WTC11 (cell line): ENCODE measurements at regions not wholly inside any gene's neighbourhood (a gene's known extent, or its start where the extent isn't known, plus 50 kb on each side); places are given as distances from the start of the nearest gene placed in this dataset.
"Not testable (repeated sequence)": the region's sequence is repeated elsewhere in the genome, so short reads cannot be mapped to it uniquely, and the experiment has no call there.

Source experiments
- ATAC-seq: fragments of 200-7000 bp; cut with Tn5 transposase; 2 replicates; pipeline ENCODE4 v1.10.0; 2021; ENCODE audit warnings: mild to moderate bottlenecking, moderate library complexity
- CTCF ChIA-PET: fragments of 300-600 bp; sonication (Branson Sonifier 250); formaldehyde crosslinking; loops from one replicate; lab custom pipeline; 2021; ENCODE audit warnings: antibody characterized with exemption; lab: Charles Lee
- POLR2A ChIA-PET: fragments of 350-600 bp; sonication (Branson Sonifier 250); formaldehyde crosslinking; loops from one replicate; lab custom pipeline; 2021; ENCODE audit warnings: antibody characterized with exemption; lab: Charles Lee
- DNase-seq: peaks from one replicate; pipeline ENCODE4 v3.0.0; 2021; ENCODE audit warnings: low spot score
- H3K27ac Mint-ChIP-seq: 2 replicates; pipeline ENCODE4 v1.8.0; 2021; ENCODE audit warnings: mixed read lengths
- H3K27me3 Mint-ChIP-seq: 2 replicates; pipeline ENCODE4 v1.8.0; 2021; ENCODE audit warnings: low read depth, mild to moderate bottlenecking, moderate library complexity, mixed read lengths
- H3K36me3 Mint-ChIP-seq: 2 replicates; pipeline ENCODE4 v1.8.0; 2021; ENCODE audit warnings: mixed read lengths
- H3K4me1 Mint-ChIP-seq: 2 replicates; pipeline ENCODE4 v1.8.0; 2022; ENCODE audit warnings: mixed read lengths
- H3K4me3 Mint-ChIP-seq: 2 replicates; pipeline ENCODE4 v1.8.0; 2021; ENCODE audit warnings: mild to moderate bottlenecking, moderate library complexity, mixed read lengths
- H3K9me3 Mint-ChIP-seq: 2 replicates; pipeline ENCODE4 v1.8.0; 2021; ENCODE audit warnings: mixed read lengths
- ATF3 ChIP-seq: sonication (generic); formaldehyde crosslinking; conservative IDR thresholded peaks from 2 replicates; pipeline ENCODE4 v1.8.1; 2022; ENCODE audit warnings: mild to moderate bottlenecking, missing genetic modification reagents
- CBFB ChIP-seq: sonication (generic); formaldehyde crosslinking; IDR thresholded peaks from 2 replicates; pipeline ENCODE4 v1.8.1; 2022; ENCODE audit warnings: mild to moderate bottlenecking, low read depth, missing genetic modification reagents
- CDX4 ChIP-seq: fragments of 250-450 bp; sonication (Bioruptor Pico); IDR thresholded peaks from 2 replicates; pipeline ENCODE4 v1.9.0; 2021; ENCODE audit warnings: moderate library complexity, mild to moderate bottlenecking, inconsistent platforms, borderline replicate concordance
- CREB1 ChIP-seq: sonication (generic); formaldehyde crosslinking; IDR thresholded peaks from 2 replicates; pipeline ENCODE4 v1.8.0; 2023; ENCODE audit warnings: mild to moderate bottlenecking, missing genetic modification reagents
- E2F5 ChIP-seq: sonication (generic); formaldehyde crosslinking; IDR thresholded peaks from 2 replicates; pipeline ENCODE4 v1.8.1; 2022; ENCODE audit warnings: mild to moderate bottlenecking, moderate library complexity, missing genetic modification reagents
- ELF4 ChIP-seq: sonication (generic); formaldehyde crosslinking; IDR thresholded peaks from 2 replicates; pipeline ENCODE4 v1.8.1; 2022; ENCODE audit warnings: low read depth, mild to moderate bottlenecking, moderate library complexity, missing genetic modification reagents
- FOXJ3 ChIP-seq: sonication (generic); formaldehyde crosslinking; IDR thresholded peaks from 2 replicates; pipeline ENCODE4 v1.9.0; 2021; ENCODE audit warnings: missing genetic modification reagents, mild to moderate bottlenecking, borderline replicate concordance
- FOXK1 ChIP-seq: sonication (generic); formaldehyde crosslinking; IDR thresholded peaks from 2 replicates; pipeline ENCODE4 v1.8.0; 2022; ENCODE audit warnings: mild to moderate bottlenecking, moderate library complexity, missing genetic modification reagents
- JUN ChIP-seq: sonication (generic); formaldehyde crosslinking; IDR thresholded peaks from 2 replicates; pipeline ENCODE4 v1.8.0; 2023; ENCODE audit warnings: mild to moderate bottlenecking, missing genetic modification reagents
- NFATC4 ChIP-seq: fragments of 250-450 bp; sonication (Bioruptor Pico); IDR thresholded peaks from 2 replicates; pipeline ENCODE4 v1.9.0; 2021; ENCODE audit warnings: mild to moderate bottlenecking
- NFE2L1 ChIP-seq: sonication (generic); formaldehyde crosslinking; IDR thresholded peaks from 2 replicates; pipeline ENCODE4 v1.8.1; 2023; ENCODE audit warnings: missing genetic modification reagents
- OVOL2 ChIP-seq: fragments of 250-450 bp; sonication (Bioruptor Pico); IDR thresholded peaks from 2 replicates; pipeline ENCODE4 v1.9.0; 2021; ENCODE audit warnings: mild to moderate bottlenecking, borderline replicate concordance
- SP1 ChIP-seq: sonication (generic); formaldehyde crosslinking; conservative IDR thresholded peaks from 2 replicates; pipeline ENCODE4 v1.8.1; 2022; ENCODE audit warnings: missing genetic modification reagents
- TP53 ChIP-seq: sonication (generic); formaldehyde crosslinking; IDR thresholded peaks from 2 replicates; pipeline ENCODE4 v1.8.1; 2023; ENCODE audit warnings: mild to moderate bottlenecking, missing genetic modification reagents
- ZNF121 ChIP-seq: sonication (generic); formaldehyde crosslinking; IDR thresholded peaks from 2 replicates; pipeline ENCODE4 v1.8.0; 2023; ENCODE audit warnings: missing genetic modification reagents
- ZNF425 ChIP-seq: fragments of 250-450 bp; sonication (Bioruptor Pico); conservative IDR thresholded peaks from 2 replicates; pipeline ENCODE4 v1.9.0; 2021; ENCODE audit warnings: mild to moderate bottlenecking
- ZNF671 ChIP-seq: fragments of 250-450 bp; sonication (Bioruptor Pico); IDR thresholded peaks from 2 replicates; pipeline ENCODE4 v1.8.0; 2021; ENCODE audit warnings: mild to moderate bottlenecking
- TF ChIP-seq, protein P1 (sequence below): sonication (generic); formaldehyde crosslinking; conservative IDR thresholded peaks from 2 replicates; pipeline ENCODE4 v1.8.1; 2023; ENCODE audit warnings: mild to moderate bottlenecking, low read depth, missing genetic modification reagents, moderate library complexity
- TF ChIP-seq, protein P2 (sequence below): sonication (generic); formaldehyde crosslinking; IDR thresholded peaks from 2 replicates; pipeline ENCODE4 v1.8.1; 2022; ENCODE audit warnings: low read depth, mild to moderate bottlenecking, moderate library complexity, missing genetic modification reagents, borderline replicate concordance
- TF ChIP-seq, protein P3 (sequence below): sonication (generic); formaldehyde crosslinking; IDR thresholded peaks from 2 replicates; pipeline ENCODE4 v1.8.1; 2023; ENCODE audit warnings: mild to moderate bottlenecking, missing genetic modification reagents, moderate library complexity
- TF ChIP-seq, protein P4 (sequence below): sonication (generic); formaldehyde crosslinking; IDR thresholded peaks from 2 replicates; pipeline ENCODE4 v1.8.0; 2022; ENCODE audit warnings: mild to moderate bottlenecking, missing genetic modification reagents

- H3K4me3 Mint-ChIP-seq, result no peak overlapping the region
- peaks cover 13% of the 10 kb centered on the region; the same call in 1 of the 2 replicates for H3K9me3 Mint-ChIP-seq
- ATAC-seq (no peak), DNase-seq (no peak)
- TF ChIP-seq FOXJ3 (CRISPR knock-in tag) (no peak), ZNF121 (no peak), SP1 (CRISPR knock-in tag) (no peak), NFATC4 (no peak), NFE2L1 (CRISPR knock-in tag) (no peak), OVOL2 (CRISPR knock-in tag) (no peak)
- TF ChIP-seq, protein P1, sequence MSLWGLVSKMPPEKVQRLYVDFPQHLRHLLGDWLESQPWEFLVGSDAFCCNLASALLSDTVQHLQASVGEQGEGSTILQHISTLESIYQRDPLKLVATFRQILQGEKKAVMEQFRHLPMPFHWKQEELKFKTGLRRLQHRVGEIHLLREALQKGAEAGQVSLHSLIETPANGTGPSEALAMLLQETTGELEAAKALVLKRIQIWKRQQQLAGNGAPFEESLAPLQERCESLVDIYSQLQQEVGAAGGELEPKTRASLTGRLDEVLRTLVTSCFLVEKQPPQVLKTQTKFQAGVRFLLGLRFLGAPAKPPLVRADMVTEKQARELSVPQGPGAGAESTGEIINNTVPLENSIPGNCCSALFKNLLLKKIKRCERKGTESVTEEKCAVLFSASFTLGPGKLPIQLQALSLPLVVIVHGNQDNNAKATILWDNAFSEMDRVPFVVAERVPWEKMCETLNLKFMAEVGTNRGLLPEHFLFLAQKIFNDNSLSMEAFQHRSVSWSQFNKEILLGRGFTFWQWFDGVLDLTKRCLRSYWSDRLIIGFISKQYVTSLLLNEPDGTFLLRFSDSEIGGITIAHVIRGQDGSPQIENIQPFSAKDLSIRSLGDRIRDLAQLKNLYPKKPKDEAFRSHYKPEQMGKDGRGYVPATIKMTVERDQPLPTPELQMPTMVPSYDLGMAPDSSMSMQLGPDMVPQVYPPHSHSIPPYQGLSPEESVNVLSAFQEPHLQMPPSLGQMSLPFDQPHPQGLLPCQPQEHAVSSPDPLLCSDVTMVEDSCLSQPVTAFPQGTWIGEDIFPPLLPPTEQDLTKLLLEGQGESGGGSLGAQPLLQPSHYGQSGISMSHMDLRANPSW (CRISPR knock-in tag), result no peak
- H3K27ac Mint-ChIP-seq, result no peak overlapping the region
- H3K4me1 Mint-ChIP-seq, result peaks cover 9% of the 10 kb centered on the region
- peaks cover 17% of the 10 kb centered on the region for H3K36me3 Mint-ChIP-seq
- ChIA-PET CTCF (no interaction called here), POLR2A (no interaction called here)
- H3K27me3 Mint-ChIP-seq, result no peaks in the 10 kb centered on the region
Observed at GRCh38 chrX:45505214-45505613, 304.5 kb upstream of the DIPK2B start.

- H3K4me1 Mint-ChIP-seq, CTCF ChIA-PET, DNase-seq, H3K27me3 Mint-ChIP-seq, H3K27ac Mint-ChIP-seq, ATAC-seq, H3K4me3 Mint-ChIP-seq: not testable (repeated sequence)
- POLR2A ChIA-PET, result interaction anchor here (0.6 kb wide), 1 partner anchor 858 kb away, joined by 3 read pairs; no protein-coding TSS in a partner anchor
- Mint-ChIP-seq H3K9me3 (peaks cover 22% of the 10 kb centered on the region), H3K36me3 (peaks cover 17% of the 10 kb centered on the region)
Observed at GRCh38 chrX:45503787-45504362, 303.2 kb upstream of the DIPK2B start.

DNA sequence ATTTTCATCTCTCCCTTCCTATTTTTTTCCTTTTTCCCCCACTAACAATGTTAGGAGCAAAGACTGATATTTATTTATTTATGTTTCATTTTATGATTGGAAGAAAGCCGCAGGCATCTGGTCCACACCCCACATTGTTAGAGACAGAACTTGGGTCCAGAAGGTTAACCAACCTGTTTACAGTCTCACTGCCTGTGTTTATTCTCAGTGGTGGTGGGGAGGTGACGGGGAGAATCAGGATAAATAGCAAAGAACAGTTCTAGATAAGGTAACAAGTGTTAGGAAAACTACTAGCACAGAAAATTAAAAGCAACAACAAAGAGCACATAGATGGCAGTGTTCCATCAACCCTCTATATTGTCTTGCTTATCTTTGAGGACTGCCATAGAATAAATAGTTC, 301.7 kb upstream of the DIPK2B start:
- ChIA-PET CTCF (no interaction called here), POLR2A (no interaction called here)
- Mint-ChIP-seq H3K27ac (no peak overlapping the region), H3K9me3 (peaks cover 28% of the 10 kb centered on the region), H3K4me3 (no peak overlapping the region), H3K27me3 (no peaks in the 10 kb centered on the region), H3K4me1 (peaks cover 9% of the 10 kb centered on the region), H3K36me3 (peaks cover 17% of the 10 kb centered on the region)
- ATAC-seq, result no peak
- DNase-seq, result no peak
- TF ChIP-seq NFE2L1 (CRISPR knock-in tag), result no peak
- TF ChIP-seq JUN (CRISPR knock-in tag), result no peak
- no peak for TF ChIP-seq ZNF671
- TF ChIP-seq CBFB (CRISPR knock-in tag), result no peak
- no peak for TF ChIP-seq TP53 (CRISPR knock-in tag)
- TF ChIP-seq E2F5 (CRISPR knock-in tag), result no peak
- TF ChIP-seq CDX4 (CRISPR knock-in tag), result no peak
- TF ChIP-seq ATF3 (CRISPR knock-in tag), result no peak
- TF ChIP-seq, protein P2, sequence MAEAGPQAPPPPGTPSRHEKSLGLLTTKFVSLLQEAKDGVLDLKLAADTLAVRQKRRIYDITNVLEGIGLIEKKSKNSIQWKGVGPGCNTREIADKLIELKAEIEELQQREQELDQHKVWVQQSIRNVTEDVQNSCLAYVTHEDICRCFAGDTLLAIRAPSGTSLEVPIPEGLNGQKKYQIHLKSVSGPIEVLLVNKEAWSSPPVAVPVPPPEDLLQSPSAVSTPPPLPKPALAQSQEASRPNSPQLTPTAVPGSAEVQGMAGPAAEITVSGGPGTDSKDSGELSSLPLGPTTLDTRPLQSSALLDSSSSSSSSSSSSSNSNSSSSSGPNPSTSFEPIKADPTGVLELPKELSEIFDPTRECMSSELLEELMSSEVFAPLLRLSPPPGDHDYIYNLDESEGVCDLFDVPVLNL (CRISPR knock-in tag), result no peak
- TF ChIP-seq, protein P3, sequence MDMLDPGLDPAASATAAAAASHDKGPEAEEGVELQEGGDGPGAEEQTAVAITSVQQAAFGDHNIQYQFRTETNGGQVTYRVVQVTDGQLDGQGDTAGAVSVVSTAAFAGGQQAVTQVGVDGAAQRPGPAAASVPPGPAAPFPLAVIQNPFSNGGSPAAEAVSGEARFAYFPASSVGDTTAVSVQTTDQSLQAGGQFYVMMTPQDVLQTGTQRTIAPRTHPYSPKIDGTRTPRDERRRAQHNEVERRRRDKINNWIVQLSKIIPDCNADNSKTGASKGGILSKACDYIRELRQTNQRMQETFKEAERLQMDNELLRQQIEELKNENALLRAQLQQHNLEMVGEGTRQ (CRISPR knock-in tag), result no peak
- no peak for TF ChIP-seq FOXK1 (CRISPR knock-in tag)
- TF ChIP-seq, protein P4, sequence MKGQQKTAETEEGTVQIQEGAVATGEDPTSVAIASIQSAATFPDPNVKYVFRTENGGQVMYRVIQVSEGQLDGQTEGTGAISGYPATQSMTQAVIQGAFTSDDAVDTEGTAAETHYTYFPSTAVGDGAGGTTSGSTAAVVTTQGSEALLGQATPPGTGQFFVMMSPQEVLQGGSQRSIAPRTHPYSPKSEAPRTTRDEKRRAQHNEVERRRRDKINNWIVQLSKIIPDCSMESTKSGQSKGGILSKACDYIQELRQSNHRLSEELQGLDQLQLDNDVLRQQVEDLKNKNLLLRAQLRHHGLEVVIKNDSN (CRISPR knock-in tag), result no peak
- TF ChIP-seq ELF4 (CRISPR knock-in tag), result no peak
- no peak for TF ChIP-seq NFATC4
- no peak for TF ChIP-seq ZNF425
- no peak for TF ChIP-seq CREB1
